SIG-M5 treated with dmso at 0.1 percent for 504 hours (cell line): ENCODE measurements at regions not wholly inside any gene's neighbourhood (a gene's known extent, or its start where the extent isn't known, plus 50 kb on each side); places are given as distances from the start of the nearest gene placed in this dataset.
"Not testable (repeated sequence)": the region's sequence is repeated elsewhere in the genome, so short reads cannot be mapped to it uniquely, and the experiment has no call there.

Experiments used
- DNase-seq: peaks from one replicate; lab custom pipeline; 2025; ENCODE audit not compliant: unreplicated experiment; lab: John Stamatoyannopoulos, UW

DNA sequence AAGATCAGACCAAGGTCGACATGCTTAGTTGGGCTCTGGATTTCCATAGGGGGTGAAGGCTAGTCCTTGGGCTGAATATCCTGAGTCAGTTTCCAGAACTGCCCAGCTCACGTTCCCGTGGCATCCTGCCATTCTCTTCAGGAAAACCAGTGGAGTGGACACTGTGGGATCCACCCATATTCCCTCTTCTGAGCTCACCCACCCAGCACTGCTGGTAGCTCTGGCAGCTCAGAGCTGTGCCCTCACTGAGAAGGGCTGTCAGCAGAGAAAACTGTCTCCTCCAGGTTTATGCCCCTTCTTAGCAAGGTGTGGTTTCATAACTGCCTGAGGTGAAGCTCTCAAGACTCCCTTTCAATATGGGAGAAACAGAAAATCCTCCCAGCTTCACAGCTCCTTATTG is 111.7 kb downstream of the GGTLC2 start:
- no peak for DNase-seq

DNA sequence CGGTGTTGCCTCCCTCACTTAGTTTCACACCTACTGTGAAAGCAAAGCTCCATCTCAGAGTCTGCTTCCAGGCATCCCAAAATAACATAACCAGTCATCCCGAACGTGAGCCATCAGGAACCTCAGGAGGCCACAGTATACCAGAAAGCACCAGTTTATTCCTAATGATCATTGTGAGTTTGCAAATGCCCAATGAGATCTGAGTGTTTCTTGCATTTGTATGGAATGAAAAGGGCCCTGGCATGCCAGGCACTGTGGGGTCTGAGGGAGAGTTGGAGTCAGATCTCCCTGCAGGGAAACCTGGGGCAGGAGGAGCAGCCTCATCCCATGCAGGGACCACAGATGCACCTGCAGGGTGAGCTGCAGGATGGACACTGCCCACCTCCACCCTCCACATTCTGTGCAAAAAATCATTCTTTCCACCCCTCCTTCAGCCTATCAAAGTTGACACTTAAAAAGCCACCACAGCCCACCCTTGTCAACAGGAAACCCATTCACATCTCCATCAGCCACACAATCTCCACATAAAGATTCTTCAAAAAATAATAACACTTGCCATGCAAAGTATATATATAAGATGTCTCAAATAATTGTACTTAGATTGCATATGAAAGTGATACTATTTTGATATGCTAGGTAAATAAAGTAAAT is 112.3 kb downstream of the GGTLC2 start:
- not testable (repeated sequence) for DNase-seq

DNA sequence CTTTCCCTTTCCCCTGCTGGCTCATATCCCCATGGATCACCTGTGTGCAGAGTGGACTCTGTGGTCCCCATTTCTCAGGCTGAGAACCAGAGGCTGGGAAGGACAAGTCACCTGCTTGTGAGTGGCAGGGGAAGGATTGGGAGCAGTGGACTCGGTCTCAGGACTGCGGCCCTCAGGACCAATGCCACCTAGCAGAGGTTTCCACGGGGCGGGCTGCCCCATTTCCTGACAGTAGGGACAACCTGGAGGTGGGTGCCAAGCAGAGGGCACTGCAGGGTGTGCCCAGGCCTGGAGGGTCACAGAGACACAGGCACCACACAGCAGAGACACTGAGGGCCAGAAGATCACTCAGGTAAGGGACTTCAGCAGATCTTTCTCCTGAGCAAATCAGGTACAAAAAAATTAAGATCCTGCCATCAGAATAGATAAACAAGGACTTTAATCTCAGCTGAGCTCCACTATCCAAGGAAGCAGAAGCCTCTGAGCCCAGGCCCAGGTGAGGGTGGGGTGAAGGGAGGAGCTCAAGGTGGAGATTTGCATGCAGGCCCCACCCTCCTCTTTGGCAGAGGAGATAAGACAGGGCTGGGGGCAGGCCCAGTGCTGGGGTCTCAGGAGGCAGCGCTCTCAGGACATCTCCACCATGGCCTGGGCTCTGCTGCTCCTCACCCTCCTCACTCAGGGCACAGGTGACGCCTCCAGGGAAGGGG is 113.8 kb downstream of the GGTLC2 start:
- not testable (repeated sequence) for DNase-seq

DNA sequence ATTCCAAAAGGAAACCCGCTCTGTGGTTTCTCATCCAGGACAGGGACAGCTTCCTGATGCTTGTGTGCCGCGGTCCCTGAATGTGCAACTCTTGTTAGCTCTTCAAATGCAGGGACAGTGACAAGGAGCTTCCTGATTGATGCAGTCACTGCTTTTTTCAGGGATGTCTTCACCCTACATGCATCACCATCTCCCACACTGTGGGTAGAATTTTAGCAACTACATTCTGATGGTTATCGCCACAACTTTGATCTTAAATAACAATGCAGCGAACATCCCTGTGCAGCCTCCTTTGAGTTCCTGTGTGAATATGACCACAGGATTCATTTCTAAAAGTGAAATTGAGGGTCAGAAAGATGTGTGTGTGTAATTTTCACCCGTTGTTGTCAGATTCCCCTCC is 115.0 kb downstream of the GGTLC2 start:
- DNase-seq: no peak

DNA sequence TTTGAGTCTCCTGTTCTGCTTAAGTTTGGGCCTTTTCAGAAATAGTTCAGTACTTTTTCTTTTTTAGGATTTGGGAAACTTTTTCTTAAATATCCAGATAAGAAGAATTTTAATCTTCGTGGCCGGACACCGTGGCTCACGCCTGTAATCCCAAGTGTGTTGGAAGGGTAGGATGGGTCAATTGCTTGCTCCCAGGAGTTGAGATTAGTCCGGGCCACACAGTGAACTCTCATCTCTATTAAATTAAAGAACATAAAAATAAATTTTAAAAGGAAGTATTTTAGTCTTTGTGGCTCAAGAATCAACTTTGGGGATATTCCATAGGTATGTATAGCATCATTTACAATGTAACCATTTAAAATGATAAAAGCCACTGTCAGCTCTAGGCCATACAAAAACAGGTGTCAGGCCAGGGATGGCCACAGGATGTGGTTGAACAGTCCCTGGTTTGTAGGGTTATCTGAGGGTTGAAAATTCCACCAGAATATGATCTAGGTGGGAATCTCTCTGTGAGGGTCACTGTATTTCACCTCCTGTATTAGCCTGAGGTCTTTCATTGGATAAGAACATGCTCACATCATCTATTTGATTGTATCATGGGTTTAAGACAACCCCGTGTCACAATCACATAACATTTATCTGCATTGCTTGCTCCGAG is 115.6 kb downstream of the GGTLC2 start:
- DNase-seq: no peak

DNA sequence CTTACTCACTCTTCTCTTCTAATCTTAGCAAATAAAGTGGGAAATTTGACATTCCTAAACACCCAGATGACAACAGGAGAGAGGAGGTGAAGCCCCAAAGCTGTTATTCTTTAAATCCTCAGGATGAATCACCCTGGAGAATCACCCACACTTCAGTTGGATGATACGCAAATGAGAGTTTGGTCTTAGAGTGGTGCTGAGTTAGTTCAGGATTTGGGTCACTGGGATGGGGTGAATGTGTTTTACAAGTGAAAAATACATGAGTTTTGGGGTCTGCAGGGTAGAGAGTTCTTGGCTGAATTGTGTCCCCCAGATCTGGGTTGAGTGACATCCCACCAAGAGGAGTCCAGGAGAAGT is 117.2 kb downstream of the GGTLC2 start:
- no peak for DNase-seq

DNA sequence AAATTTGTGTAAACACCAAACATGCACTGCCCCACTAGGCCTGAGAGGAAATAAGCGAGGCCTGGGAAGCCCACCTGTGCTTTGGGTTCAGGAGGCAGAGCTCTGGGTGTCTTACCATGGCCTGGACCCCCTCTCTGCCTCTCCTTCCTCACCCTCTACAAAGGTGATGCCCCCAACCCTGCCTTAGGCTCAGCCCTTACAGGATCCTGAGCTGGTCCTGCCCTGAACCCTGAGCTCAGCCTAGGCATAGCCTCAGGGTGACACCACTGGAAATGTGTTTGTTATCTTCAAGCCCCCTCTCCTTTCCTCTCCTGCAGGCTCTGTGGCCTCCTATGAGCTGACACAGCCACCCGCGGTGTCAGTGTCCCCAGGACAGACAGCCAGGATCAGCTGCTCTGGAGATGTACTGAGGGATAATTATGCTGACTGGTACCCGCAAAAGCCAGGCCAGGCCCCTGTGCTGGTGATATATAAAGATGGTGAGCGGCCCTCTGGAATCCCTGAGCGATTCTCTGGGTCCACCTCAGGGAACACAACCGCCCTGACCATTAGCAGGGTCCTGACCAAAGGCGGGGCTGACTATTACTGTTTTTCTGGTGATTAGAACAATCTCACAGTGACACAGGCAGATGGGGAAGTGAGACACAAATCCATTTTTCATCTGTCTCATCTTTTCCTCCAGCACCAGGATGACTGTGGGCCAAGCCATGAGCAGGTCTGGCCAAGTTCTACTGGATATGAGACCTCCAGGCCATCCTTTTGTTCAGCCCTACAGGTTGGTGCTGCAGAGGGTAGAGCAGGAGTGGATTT is 117.8 kb downstream of the GGTLC2 start:
- no peak for DNase-seq

DNA sequence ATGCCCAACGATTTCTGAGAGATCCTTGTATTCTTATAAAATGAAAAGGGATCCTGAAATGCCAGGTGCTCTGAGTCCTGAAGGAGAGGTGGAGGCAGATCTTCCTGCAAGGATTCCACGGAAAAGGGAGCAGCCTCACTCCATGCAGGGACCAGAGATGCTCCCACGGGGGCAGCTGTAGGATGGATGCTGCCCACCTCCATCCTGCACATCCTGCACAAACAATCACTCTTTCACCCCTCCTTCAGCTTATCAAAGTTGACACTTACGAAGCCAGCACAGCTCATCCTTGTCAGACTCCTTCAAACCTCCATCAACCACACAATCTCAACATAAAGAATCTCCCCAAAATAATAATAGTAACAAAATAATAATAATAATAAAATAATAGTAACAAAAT is 119.1 kb downstream of the GGTLC2 start:
- DNase-seq: no peak

DNA sequence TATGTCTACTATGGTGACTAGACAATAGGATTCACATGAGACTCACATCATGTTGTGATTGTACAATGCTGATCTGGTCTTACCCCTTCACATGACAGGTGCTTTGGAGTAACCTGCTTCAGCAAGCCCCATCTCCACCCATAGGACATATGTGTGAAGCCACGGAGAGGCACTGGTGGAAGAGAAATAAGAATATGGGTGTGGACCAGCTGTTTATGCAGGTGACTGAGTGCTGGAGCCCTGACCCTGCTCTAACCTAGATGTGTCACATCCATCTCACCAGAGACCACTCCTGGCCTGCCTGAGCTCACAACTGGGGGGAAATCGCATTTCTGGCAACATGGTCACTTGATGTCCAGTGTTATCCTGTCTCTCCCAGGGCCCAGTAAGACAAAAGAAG is 119.7 kb downstream of the GGTLC2 start:
- DNase-seq: no peak

DNA sequence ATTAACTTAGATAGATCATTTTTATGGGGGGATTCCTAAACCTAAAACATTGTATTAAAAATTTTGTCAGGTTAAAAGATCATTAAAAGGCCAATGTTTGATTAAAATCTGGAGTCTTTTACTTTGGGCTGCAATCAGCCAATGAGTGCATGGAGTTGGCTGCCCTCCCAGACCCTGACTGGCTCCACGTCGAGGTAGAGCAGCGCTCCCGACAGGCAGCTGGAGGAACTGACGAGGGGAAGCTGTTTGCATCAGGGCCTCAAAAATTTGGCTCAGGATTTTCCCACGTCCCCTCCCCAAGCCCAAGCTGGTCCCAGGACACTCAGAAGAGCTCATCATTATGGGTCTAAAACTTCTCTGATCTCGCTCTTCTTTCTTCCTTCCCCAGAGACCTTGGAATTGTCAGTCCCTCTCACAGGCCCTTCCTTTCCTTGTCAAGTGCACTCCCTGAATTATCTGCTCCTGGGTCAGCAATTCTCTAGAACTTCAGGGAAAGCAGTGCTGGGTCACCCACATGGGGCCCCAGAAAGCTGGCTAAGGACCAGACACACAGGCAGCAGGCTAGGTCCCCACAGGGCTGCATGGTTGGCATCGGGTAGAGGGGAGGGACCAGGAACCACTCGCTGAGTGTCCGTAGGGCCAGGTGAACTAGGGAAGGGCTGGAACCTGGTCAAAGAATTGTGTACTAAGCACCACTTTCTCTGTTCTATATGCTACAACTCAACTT is 119.6 kb upstream of the IGLL5 start:
- DNase-seq: no peak

DNA sequence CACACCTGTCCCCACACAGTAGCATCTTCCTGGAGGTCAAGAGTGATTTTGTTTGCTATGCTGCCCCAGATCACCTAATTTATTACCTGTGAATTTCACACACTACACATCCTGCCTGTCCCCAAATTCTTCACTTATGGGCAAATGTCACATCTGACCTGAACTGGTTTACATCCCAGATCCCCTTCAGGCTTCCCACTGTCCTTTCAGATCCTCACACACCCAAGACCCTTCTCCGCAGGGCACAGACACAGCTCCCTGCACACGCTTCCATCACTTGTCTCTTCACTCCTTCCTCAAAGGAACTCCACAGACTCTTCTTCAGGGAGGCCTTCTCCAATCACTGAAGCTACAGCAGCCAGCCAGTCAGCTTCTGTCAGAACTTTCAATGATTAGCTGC is 118.7 kb upstream of the IGLL5 start:
- no peak for DNase-seq

DNA sequence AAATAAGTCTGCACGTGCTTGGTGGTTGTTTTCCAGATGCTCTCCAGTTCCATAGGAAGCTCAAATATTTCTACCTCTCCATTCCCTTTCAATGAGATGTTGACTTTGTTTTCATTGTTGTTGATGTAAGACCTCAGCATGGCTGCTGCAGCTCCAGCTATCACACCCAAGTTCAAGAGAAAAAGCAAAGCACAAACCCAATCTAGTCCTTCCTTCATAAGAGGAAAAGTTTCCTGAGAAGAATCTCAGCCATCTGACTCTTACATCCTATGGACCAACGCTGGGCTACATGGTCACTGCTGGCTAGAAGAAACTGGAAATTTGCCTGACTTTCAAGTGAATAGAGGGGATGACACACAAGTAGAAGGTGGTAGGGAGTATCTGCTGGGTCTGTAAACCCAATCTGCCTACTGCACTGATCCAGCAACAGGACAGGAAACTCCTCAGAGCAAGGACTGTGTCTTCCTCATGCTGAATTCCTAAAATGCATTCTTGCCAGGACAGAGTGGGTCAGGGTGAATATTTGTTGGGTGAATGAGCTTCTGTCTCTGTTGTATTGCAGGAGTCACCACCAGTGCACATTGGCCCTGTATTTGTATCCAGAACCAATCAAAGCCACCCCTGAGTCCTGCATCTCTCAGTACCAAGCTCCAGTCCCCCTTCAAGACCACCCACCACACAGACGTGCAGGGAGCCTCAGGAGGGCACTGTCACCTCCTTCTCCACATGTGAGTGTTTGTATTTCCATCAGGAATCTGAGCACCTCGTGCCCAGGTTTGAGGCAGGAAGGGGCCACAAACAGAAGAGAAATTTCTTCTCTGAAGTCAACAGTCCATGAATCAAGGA is 118.0 kb upstream of the IGLL5 start:
- DNase-seq: no peak

DNA sequence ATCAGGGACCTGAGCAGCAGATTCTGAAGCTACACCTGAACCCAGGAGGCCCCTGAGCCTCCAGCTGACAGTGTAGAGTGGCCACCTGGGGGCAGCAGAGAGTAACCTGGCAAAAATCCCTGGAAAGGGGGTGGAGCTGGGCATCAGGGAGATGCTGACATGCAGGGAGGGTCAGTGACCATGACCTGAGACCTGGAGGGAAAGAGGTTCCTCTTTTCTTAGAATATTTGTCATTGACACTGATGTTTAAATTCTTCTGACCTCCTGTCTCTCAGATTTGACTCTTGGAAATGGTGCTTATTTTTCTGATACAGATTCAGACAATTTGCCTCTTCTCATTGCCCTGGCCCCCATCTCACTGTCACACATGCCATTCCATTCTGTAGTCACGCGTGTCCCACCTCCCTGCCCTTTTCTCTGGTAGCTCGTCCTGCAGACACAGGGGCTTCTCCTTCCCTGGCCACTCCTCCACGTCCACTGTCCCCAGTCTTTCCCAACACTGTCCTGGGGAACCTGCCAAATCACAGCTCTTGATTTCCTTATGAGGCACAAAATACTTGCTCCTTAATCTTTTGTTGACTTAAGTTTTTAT is 117.2 kb upstream of the IGLL5 start:
- no peak for DNase-seq

DNA sequence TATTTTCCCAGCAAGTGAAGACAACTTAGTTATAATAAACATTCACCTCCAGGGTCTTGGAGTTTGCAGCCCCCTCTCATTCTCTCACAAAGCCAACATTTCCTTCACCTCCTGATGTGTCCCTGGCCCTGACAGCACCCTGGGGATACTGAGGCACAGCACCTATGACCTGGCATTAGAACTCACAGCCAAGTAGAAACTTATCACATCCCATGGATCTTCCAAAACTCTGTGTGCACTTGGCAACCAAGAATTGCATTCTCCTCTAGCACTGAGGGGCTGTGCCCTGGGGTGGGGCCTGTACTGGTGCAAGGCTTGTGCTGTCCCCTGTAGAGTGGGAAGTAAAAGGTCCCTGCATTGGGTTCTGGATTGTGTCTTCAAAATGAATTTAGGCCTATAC is 116.7 kb upstream of the IGLL5 start:
- DNase-seq: no peak

DNA sequence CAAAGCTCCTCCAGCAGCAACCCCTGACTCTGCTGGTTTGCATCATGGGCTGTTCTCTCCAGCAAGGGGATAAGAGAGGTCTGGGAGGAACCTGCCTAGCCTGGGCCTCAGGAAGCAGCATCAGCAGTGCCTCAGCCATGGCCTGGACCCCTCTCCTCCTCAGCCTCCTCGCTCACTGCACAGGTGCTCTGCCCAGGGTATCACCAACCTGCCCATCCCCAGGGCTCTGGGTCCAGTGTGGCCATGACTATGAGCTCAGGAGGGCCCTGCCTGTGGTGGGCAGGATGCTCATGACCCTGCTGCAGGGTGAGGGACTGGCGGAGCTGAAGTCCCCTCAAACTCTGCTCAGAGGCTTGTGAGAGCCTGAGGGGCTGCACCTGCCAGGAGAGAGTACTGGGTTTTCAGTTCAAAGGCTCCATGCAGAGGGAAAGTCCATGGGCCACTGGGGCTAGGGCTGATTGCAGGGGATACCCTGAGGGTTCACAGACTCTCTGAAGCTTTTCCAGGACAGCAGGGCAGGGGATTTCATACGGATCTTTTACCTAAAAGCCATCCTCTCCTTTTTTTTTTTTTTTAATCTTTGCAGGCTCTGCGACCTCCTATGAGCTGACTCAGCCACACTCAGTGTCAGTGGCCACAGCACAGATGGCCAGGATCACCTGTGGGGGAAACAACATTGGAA is 115.8 kb upstream of the IGLL5 start:
- no peak for DNase-seq

DNA sequence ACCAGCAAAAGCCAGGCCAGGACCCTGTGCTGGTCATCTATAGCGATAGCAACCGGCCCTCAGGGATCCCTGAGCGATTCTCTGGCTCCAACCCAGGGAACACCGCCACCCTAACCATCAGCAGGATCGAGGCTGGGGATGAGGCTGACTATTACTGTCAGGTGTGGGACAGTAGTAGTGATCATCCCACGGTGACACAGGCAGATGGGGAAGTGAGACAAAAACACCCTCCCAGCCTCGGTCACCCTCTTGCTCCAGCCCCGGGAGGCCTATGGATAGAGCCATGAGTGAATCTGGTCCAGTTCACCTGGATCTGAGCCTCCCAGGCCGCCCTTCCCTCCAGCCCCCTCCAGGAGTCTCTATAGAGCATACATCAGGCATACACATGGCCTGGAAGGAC is 115.2 kb upstream of the IGLL5 start:
- no peak for DNase-seq

DNA sequence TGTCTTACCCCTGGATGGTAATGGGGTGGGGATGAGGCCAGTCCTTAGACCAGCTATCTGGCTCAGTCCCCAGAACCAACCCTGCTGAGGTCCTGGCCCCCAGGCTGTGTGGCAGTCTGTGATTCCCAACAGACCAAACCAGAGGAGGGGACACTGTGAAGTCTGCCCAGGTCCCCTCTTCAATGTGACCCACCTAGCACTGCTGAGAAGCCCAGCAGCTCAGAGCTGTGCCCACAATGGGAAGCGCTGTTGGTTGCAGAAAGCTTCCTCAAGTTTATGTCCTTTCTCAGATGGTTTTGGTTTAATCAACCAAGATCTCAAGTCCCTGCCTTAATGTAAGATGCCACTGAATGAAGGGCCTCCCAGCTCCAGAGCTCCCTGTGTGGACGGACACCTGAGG is 114.7 kb upstream of the IGLL5 start:
- no peak for DNase-seq

DNA sequence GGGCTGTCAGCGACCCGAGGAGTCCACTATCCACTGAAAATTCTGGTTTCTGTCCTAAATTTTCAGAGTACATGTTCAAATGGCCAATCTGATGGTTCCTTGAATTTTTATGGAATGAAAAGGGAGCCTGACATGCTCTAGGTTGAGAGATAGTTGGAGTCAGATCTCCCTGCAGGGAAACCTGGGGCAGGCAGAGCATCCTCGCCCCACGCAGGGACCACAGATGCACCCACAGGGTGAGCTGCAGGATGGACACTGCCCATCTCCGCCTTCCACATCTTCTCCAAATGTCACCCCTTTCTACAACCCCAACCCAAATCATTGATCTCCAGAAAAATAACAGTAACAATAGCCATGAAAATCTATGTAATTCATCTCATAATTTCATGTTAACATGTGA is 114.2 kb upstream of the IGLL5 start:
- DNase-seq: no peak

DNA sequence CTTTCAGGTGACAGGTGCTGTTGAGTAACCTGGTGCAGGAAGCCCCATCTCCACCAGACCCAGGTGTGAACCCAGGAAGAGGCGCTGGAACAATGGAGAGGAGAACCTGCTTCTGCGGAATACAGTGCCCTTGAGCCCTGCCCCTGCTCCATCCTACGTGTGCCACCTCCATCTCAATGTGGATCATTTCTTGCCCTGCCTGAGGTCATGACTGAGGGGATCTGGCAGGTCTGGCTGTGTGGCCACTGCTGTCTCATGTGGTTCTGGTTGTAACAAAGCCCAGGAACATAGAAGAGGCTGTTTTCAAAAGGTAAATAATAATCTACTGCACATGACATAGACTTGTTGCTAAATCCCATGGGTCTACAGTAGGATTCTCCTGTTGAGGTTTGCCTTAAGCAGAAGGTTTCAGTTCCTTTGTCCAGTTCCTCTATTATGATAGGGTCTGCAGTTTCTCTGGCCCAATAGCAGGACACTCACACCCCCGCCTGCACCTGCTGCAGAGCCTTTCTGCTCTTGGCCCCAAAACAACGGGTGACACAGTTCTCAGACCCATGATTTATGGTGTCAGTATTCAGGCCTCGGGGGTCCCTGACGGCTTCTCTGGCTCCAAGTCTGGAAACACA is 113.5 kb upstream of the IGLL5 start:
- DNase-seq: peak; percentile 57
